H9 (cell line): ENCODE measurements at regions not wholly inside any gene's neighbourhood (a gene's known extent, or its start where the extent isn't known, plus 50 kb on each side); places are given as distances from the start of the nearest gene placed in this dataset.

Source experiments
- DNase-seq: peaks from one replicate; pipeline ENCODE4 v3.0.0-alpha.2; 2017
- H2AFZ ChIP-seq: one replicate; pipeline ENCODE4 v1.6.1; 2013; ENCODE audit warnings: mild to moderate bottlenecking, low read length, control low read depth, moderate library complexity
- H2AK5ac ChIP-seq: 2 replicates; pipeline ENCODE4 v1.6.1; 2013; ENCODE audit warnings: low read length, control low read depth, mixed read lengths; ENCODE audit not compliant: insufficient read length
- H2BK120ac ChIP-seq: one replicate; pipeline ENCODE4 v1.6.1; 2013; ENCODE audit warnings: low read depth, mild to moderate bottlenecking, low read length, control low read depth, inconsistent platforms; ENCODE audit not compliant: poor library complexity, severe bottlenecking
- H2BK12ac ChIP-seq: 2 replicates; pipeline ENCODE4 v1.6.1; 2013; ENCODE audit warnings: low read length, control low read depth, mixed read lengths, low read depth; ENCODE audit not compliant: insufficient read length
- H2BK15ac ChIP-seq: 2 replicates; pipeline ENCODE4 v1.6.1; 2013; ENCODE audit warnings: low read depth, low read length, control low read depth
- H2BK20ac ChIP-seq: one replicate; pipeline ENCODE4 v1.6.1; 2013; ENCODE audit warnings: low read depth, mild to moderate bottlenecking, low read length, control low read depth, inconsistent platforms; ENCODE audit not compliant: poor library complexity, severe bottlenecking
- H2BK5ac ChIP-seq: 2 replicates; pipeline ENCODE4 v1.6.1; 2013; ENCODE audit warnings: low read length, control low read depth, mixed read lengths; ENCODE audit not compliant: insufficient read length
- H3K14ac ChIP-seq: 2 replicates; pipeline ENCODE4 v1.6.1; 2013; ENCODE audit warnings: low read length, control low read depth; ENCODE audit not compliant: insufficient read depth
- H3K18ac ChIP-seq: 2 replicates; pipeline ENCODE4 v1.6.1; 2013; ENCODE audit warnings: low read depth, mild to moderate bottlenecking, mixed read lengths, low read length, control low read depth; ENCODE audit not compliant: insufficient read length
- H3K23ac ChIP-seq: 2 replicates; pipeline ENCODE4 v1.6.1; 2013; ENCODE audit warnings: low read length, control low read depth, mixed read lengths, low read depth; ENCODE audit not compliant: insufficient read length
- H3K23me2 ChIP-seq: 2 replicates; pipeline ENCODE4 v1.6.1; 2013; ENCODE audit warnings: low read depth, mild to moderate bottlenecking, mixed read lengths, low read length, control low read depth; ENCODE audit not compliant: insufficient read length, poor library complexity, severe bottlenecking
- H3K27ac ChIP-seq: 2 replicates; pipeline ENCODE4 v1.5.1; 2013; ENCODE audit warnings: low read length, control low read depth, mixed read lengths, low read depth; ENCODE audit not compliant: insufficient read length
- H3K27me3 ChIP-seq: 2 replicates; pipeline ENCODE4 v1.6.1; 2013; ENCODE audit warnings: low read length, control low read depth, inconsistent platforms; ENCODE audit not compliant: insufficient read depth
- H3K4ac ChIP-seq: 2 replicates; pipeline ENCODE4 v1.6.1; 2013; ENCODE audit warnings: low read depth, mild to moderate bottlenecking, control low read depth, inconsistent platforms, low read length, moderate library complexity
- H3K4me1 ChIP-seq: 2 replicates; pipeline ENCODE4 v1.6.1; 2013; ENCODE audit warnings: low read length, control low read depth, inconsistent platforms; ENCODE audit not compliant: insufficient read depth
- H3K4me2 ChIP-seq: 2 replicates; pipeline ENCODE4 v1.6.1; 2013; ENCODE audit warnings: low read length, control low read depth, mixed read lengths; ENCODE audit not compliant: insufficient read length, insufficient read depth
- H3K56ac ChIP-seq: 2 replicates; pipeline ENCODE4 v1.6.1; 2013; ENCODE audit warnings: low read depth, mild to moderate bottlenecking, mixed read lengths, low read length, control low read depth; ENCODE audit not compliant: insufficient read length
- H3K79me1 ChIP-seq: 2 replicates; pipeline ENCODE4 v1.6.1; 2013; ENCODE audit warnings: low read depth, mild to moderate bottlenecking, moderate library complexity, low read length, control low read depth, inconsistent platforms; ENCODE audit not compliant: insufficient read depth, poor library complexity, severe bottlenecking
- H3K79me2 ChIP-seq: 2 replicates; pipeline ENCODE4 v1.6.1; 2013; ENCODE audit warnings: low read length, control low read depth, inconsistent platforms; ENCODE audit not compliant: insufficient read depth
- H3K9ac ChIP-seq: 2 replicates; pipeline ENCODE4 v1.6.1; 2013; ENCODE audit warnings: low read length, control low read depth, mixed read lengths; ENCODE audit not compliant: insufficient read length; ENCODE audit errors: extremely low read depth
- H3K9me3 ChIP-seq: one replicate; pipeline ENCODE4 v1.6.1; 2013; ENCODE audit warnings: low read depth, low read length, inconsistent platforms; ENCODE audit not compliant: control insufficient read depth
- H3T11ph ChIP-seq: one replicate; pipeline ENCODE4 v1.6.1; 2013; ENCODE audit warnings: mild to moderate bottlenecking, low read length, control low read depth, inconsistent platforms
- H4K20me1 ChIP-seq: one replicate; pipeline ENCODE4 v1.6.1; 2013; ENCODE audit not compliant: control insufficient read depth, insufficient read length, insufficient read depth
- H4K5ac ChIP-seq: 2 replicates; pipeline ENCODE4 v1.6.1; 2013; ENCODE audit warnings: low read depth, mild to moderate bottlenecking, mixed read lengths, low read length, control low read depth; ENCODE audit not compliant: insufficient read length
- H4K8ac ChIP-seq: replicated peaks from 2 replicates; pipeline ENCODE4 v1.6.1; 2013; ENCODE audit warnings: low read length, control low read depth, mixed read lengths, low read depth; ENCODE audit not compliant: insufficient read length
- H4K91ac ChIP-seq: 2 replicates; pipeline ENCODE4 v1.6.1; 2013; ENCODE audit warnings: low read depth, mild to moderate bottlenecking, moderate library complexity, mixed read lengths, low read length, control low read depth; ENCODE audit not compliant: insufficient read length
- H3K27ac Mint-ChIP-seq, 3 experiments: 2 replicates in 2 of 3; 3 replicates in 1 of 3; pipeline ENCODE4 v1.8.0; 2020 to 2021; ENCODE audit warnings: mixed read lengths in 3 of 3, mild to moderate bottlenecking in 1 of 3, moderate library complexity in 1 of 3
- H3K27me3 Mint-ChIP-seq: 2 replicates; pipeline ENCODE4 v1.8.0; 2021; ENCODE audit warnings: low read depth, mild to moderate bottlenecking, moderate library complexity, mixed read lengths
- H3K36me3 Mint-ChIP-seq, 3 experiments: 2 replicates in 2 of 3; 3 replicates in 1 of 3; pipeline ENCODE4 v1.8.0; 2020 to 2021; ENCODE audit warnings: low read depth in 3 of 3, mixed read lengths in 3 of 3; ENCODE audit not compliant: insufficient read depth in 1 of 3
- H3K4me1 Mint-ChIP-seq, 2 experiments: 2 replicates each; pipeline ENCODE4 v1.8.0; 2020; ENCODE audit warnings: mixed read lengths in 2 of 2
- H3K4me3 Mint-ChIP-seq, 2 experiments: 2 replicates in 1 of 2; 3 replicates in 1 of 2; pipeline ENCODE4 v1.8.0; 2020 to 2021; ENCODE audit warnings: mild to moderate bottlenecking in 2 of 2, mixed read lengths in 2 of 2, moderate library complexity in 1 of 2
- H3K9me3 Mint-ChIP-seq, 2 experiments: 2 replicates in 1 of 2; 3 replicates in 1 of 2; pipeline ENCODE4 v1.8.0; 2020; ENCODE audit warnings: mild to moderate bottlenecking in 2 of 2, mixed read lengths in 2 of 2, moderate library complexity in 1 of 2
- CTCF ChIP-seq: fragments of 200-600 bp; sonication (generic); conservative IDR thresholded peaks from 3 replicates; pipeline ENCODE4 v1.8.0; 2021; ENCODE audit warnings: antibody characterized with exemption, mild to moderate bottlenecking
- WGBS: extraction: QIAGEN DNeasy Blood & Tissue Kit; methylation state at CpG from one replicate; pipeline ENCODE4 v1.1.7; 2013; ENCODE audit warnings: missing lambda C conversion rate, low lambda C conversion rate, mixed read lengths; ENCODE audit not compliant: insufficient read length; ENCODE audit errors: extremely low coverage; 5-methylcytosine and 5-hydroxymethylcytosine counted together

GRCh38 chr7:53191191-53191695 lies 155.8 kb downstream of the POM121L12 start:
- Mint-ChIP-seq H3K27me3 (no peaks in the 10 kb centered on the region), H3K27ac (no peak overlapping the region), H3K4me3 (no peak overlapping the region), H3K9me3 (peaks cover 0 to 3% of the 10 kb centered on the region in 2 experiments; a peak in 2 of 5 replicates), H3K4me1 (peaks cover 4 to 6% of the 10 kb centered on the region in 2 experiments; a peak in 2 of 4 replicates), H3K36me3 (peaks cover 0 to 8% (median 2%) of the 10 kb centered on the region in 3 experiments; a peak in 1 of 7 replicates)
- Histone ChIP-seq H2BK120ac (no peak overlapping the region), H3K4ac (no peak overlapping the region), H4K20me1 (no peaks in the 10 kb centered on the region), H4K91ac (no peak overlapping the region), H3K4me1 (no peaks in the 10 kb centered on the region), H3K18ac (no peak overlapping the region), H2BK12ac (no peak overlapping the region), H2BK5ac (no peak overlapping the region), H3K27me3 (no peaks in the 10 kb centered on the region), H3K27ac (no peak overlapping the region), H3K14ac (no peak overlapping the region), H4K5ac (no peak overlapping the region), H3T11ph (no peak overlapping the region), H3K23ac (no peak overlapping the region), H3K9me3 (no peaks in the 10 kb centered on the region), H3K4me2 (no peak overlapping the region), H3K23me2 (no peaks in the 10 kb centered on the region), H3K9ac (no peak overlapping the region), H3K79me2 (no peaks in the 10 kb centered on the region), H2AK5ac (no peak overlapping the region), H2AFZ (no peak overlapping the region), H2BK20ac (no peak overlapping the region), H4K8ac (no peak overlapping the region), H3K79me1 (no peaks in the 10 kb centered on the region), H3K56ac (no peak overlapping the region), H2BK15ac (no peak overlapping the region)
- DNase-seq = no peak
- no peak for TF ChIP-seq CTCF
- WGBS = no CpG with 5 or more reads among the region's 3 CpGs
